ENCODE measurements at regions not wholly inside any gene's neighbourhood (a gene's known extent, or its start where the extent isn't known, plus 50 kb on each side); places are given as distances from the start of the nearest gene placed in this dataset.

DNA sequence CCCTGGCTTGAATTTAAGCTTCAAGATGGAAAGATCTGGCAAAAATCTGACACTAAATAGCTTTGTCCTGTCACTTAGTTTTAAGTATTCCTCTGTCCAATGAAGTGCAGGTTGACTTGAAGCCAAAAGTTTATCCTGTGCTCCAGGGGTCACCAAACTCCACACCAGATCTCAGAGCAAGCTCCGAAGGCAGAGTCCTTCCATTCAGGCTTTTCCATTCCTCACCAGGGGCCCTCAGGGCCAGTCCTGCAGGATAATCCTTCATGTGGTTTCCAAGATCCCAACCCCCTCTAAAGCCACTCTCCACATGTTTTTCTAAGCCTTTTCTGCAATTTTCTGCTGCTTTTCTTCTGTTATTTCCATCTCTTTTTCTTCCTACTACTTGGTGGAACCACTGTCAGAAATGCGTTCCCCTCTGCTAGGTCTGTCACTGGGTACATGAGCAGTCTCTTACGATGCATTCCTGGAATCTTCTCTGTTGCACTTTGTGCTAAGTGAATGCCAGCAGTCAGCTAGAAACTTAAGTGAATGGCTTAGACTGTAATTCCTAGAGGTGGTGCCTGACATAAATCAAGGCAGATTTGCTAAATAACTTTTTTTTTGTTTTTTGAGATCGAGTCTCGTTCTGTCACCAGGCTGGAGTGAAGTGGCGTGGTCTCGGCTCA lies 251.4 kb downstream of the MSRB3 start:
- H3K27me3 ChIP-seq, result peaks cover 0 to 5% (median 0%) of the 10 kb centered on the region in 3 donors
- intact Hi-C loops (cut with DNase I), result loop anchor here (10.0 kb wide), 2 partner anchors 225 to 365 kb away; partner anchors contain the start of gene LEMD3

DNA sequence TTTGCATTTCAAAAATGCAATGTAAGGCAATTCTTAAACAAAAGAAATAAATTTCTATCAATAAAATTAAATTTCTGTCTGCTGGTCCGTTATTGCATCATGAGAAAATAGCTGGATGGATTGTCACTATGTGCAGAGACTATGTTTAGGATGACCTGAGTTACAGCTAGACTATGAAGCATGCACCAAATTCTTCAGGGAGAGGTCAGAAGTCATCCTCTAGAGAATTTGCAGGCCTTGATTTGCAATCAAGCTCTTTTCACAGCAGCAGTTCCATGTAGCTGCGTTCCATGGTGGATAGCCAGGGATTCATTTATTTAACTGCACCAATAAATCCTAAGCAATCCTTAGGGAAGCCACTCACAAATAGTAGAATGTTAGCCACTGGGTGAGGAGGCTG lies 253.7 kb downstream of the MSRB3 start:
- no peak for TF ChIP-seq POLR2A (IDR thresholded peaks at IDR 0.05)
- no peak for TF ChIP-seq POLR2AphosphoS5 (IDR thresholded peaks at IDR 0.05)
- TF ChIP-seq EP300 (IDR thresholded peaks at IDR 0.05), result no peak
- TF ChIP-seq, protein P1, sequence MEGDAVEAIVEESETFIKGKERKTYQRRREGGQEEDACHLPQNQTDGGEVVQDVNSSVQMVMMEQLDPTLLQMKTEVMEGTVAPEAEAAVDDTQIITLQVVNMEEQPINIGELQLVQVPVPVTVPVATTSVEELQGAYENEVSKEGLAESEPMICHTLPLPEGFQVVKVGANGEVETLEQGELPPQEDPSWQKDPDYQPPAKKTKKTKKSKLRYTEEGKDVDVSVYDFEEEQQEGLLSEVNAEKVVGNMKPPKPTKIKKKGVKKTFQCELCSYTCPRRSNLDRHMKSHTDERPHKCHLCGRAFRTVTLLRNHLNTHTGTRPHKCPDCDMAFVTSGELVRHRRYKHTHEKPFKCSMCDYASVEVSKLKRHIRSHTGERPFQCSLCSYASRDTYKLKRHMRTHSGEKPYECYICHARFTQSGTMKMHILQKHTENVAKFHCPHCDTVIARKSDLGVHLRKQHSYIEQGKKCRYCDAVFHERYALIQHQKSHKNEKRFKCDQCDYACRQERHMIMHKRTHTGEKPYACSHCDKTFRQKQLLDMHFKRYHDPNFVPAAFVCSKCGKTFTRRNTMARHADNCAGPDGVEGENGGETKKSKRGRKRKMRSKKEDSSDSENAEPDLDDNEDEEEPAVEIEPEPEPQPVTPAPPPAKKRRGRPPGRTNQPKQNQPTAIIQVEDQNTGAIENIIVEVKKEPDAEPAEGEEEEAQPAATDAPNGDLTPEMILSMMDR (IDR thresholded peaks at IDR 0.05), result no peak
- H3K4me1 ChIP-seq, result peaks cover 0 to 13% (median 9%) of the 10 kb centered on the region in 4 donors
- H3K4me3 ChIP-seq, result no peak overlapping the region
- intact Hi-C loops (cut with DNase I), result loop anchor here (10.0 kb wide), 2 partner anchors 227 to 367 kb away; partner anchors contain the start of gene LEMD3
- peaks cover 0 to 5% (median 0%) of the 10 kb centered on the region in 3 donors for H3K27me3 ChIP-seq
- no peaks in the 10 kb centered on the region for H3K36me3 ChIP-seq
- no peak for DNase-seq
- H3K27ac ChIP-seq, result no peak overlapping the region
- 85 to 90% methylated on average over 2 of the region's 2 CpGs for WGBS, 2 donors
- no peaks in the 10 kb centered on the region for H3K9me3 ChIP-seq

More for the DNA sequence above, 251.4 kb downstream of the MSRB3 start:
- Histone ChIP-seq H3K36me3 (no peaks in the 10 kb centered on the region), H3K9me3 (no peaks in the 10 kb centered on the region), H3K4me3 (no peak overlapping the region), H3K4me1 (no peaks in the 10 kb centered on the region), H3K27ac (no peak overlapping the region)
- DNase-seq, result no peak
- 93% methylated on average over 7 of the region's 7 CpGs for WGBS, 2 donors
- TF ChIP-seq, protein P1 (IDR thresholded peaks at IDR 0.05), result no peak
- TF ChIP-seq EP300 (IDR thresholded peaks at IDR 0.05) (no peak), POLR2AphosphoS5 (IDR thresholded peaks at IDR 0.05) (no peak), POLR2A (IDR thresholded peaks at IDR 0.05) (no peak)

DNA sequence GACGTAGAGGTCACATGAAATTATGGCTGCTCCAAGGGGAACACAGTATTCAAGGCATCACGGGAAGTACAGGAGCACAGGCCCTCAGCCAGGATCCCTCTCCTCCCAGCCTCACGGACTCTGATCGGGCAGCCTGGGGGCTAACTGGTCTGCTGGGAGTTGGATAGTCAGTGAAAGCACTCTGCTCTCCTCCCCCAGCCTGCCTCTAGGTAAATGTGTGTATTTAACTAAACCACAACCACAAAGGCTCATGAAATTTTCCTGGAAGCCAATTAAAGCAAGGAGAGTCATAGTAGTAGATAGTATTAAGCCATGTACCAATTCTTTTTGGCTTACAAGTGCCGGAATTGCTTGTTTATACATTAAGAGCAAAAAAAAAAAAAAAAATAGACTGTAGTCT lies 254.3 kb downstream of the MSRB3 start:
- 75 to 80% methylated on average over 5 of the region's 5 CpGs for WGBS, 2 donors
- Histone ChIP-seq H3K4me3 (no peak overlapping the region), H3K36me3 (no peaks in the 10 kb centered on the region), H3K27me3 (peaks cover 0 to 5% (median 0%) of the 10 kb centered on the region in 3 donors), H3K4me1 (peaks cover 0 to 17% (median 9%) of the 10 kb centered on the region in 4 donors), H3K27ac (no peak overlapping the region), H3K9me3 (no peaks in the 10 kb centered on the region)
- no peak for TF ChIP-seq EP300 (IDR thresholded peaks at IDR 0.05)
- TF ChIP-seq POLR2AphosphoS5 (IDR thresholded peaks at IDR 0.05), result no peak
- TF ChIP-seq, protein P1 (IDR thresholded peaks at IDR 0.05), result no peak
- TF ChIP-seq POLR2A (IDR thresholded peaks at IDR 0.05), result no peak
- no peak for DNase-seq
- intact Hi-C loops (cut with DNase I), result loop anchor here (10.0 kb wide), 2 partner anchors 228 to 368 kb away; partner anchors contain the start of gene LEMD3

DNA sequence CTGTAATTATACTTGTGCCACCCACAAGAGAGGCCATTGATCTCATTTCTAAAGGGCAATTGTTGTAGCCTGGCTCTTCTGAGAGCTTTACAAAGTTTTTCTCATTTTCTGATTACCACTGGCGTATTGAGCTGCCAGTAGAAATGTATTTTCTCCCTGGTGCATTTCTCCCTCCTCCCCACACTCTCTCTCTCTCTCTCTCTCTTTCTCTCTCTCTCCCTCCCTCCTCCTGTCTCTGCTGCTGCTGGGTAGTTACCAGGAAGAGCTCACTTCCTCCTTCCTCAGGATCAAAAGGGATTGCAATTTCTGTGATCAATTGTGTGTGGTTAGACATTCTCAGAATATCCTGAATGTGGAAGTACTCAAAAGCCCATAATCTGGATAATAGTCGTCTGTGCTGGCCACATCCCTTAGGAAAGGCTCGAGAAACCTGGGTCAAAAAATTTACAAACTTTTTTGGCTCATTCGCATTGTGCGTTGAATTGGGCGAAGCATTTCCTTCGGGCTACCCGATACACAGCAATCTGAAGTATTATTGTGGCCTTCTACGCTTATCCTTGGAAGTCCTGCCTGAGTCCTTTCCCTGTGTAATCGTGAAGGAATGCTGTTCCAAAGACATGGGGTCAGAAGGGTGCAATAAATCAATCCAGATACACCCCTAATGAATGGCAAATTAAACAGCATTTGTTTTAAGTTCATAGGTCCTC lies 254.8 kb downstream of the MSRB3 start:
- Histone ChIP-seq H3K9me3 (no peaks in the 10 kb centered on the region), H3K36me3 (no peaks in the 10 kb centered on the region), H3K27me3 (peaks cover 0 to 5% (median 0%) of the 10 kb centered on the region in 3 donors), H3K4me1 (peaks cover 0 to 17% (median 9%) of the 10 kb centered on the region in 4 donors), H3K27ac (no peak overlapping the region), H3K4me3 (no peak overlapping the region)
- intact Hi-C loops (cut with DNase I), result loop anchor here (10.0 kb wide), 2 partner anchors 229 to 369 kb away; partner anchors contain the start of gene LEMD3
- DNase-seq, result no peak
- TF ChIP-seq POLR2AphosphoS5 (IDR thresholded peaks at IDR 0.05), result no peak
- no peak for TF ChIP-seq POLR2A (IDR thresholded peaks at IDR 0.05)
- TF ChIP-seq, protein P1 (IDR thresholded peaks at IDR 0.05), result no peak
- no peak for TF ChIP-seq EP300 (IDR thresholded peaks at IDR 0.05)
- 72 to 78% methylated on average over 10 of the region's 10 CpGs for WGBS, 2 donors

Measured in sigmoid colon (tissue), 6 donors.